AG09309 (cell line): ENCODE measurements at regions not wholly inside any gene's neighbourhood (a gene's known extent, or its start where the extent isn't known, plus 50 kb on each side); places are given as distances from the start of the nearest gene placed in this dataset.

Source experiments
- DNase-seq: peaks from one replicate; pipeline ENCODE4 v3.0.0-alpha.2; 2010; ENCODE audit warnings: low read depth
- H3K4me3 ChIP-seq: 2 replicates; pipeline ENCODE4 v1.5.1; 2011; ENCODE audit warnings: mild to moderate bottlenecking, low read depth, low read length, moderate library complexity; ENCODE audit not compliant: control insufficient read depth
- CTCF ChIP-seq: IDR thresholded peaks from 2 replicates; pipeline ENCODE4 v1.5.1; 2011; ENCODE audit warnings: mild to moderate bottlenecking, low read depth, low read length, inconsistent platforms; ENCODE audit not compliant: insufficient read depth, control insufficient read depth; ENCODE audit errors: missing control alignments

- DNase-seq, result no peak
- no peak for TF ChIP-seq CTCF
- H3K4me3 ChIP-seq, result no peak overlapping the region
Observed at GRCh38 chr12:31855427-31855826, 103.8 kb upstream of the RESF1 start.

GRCh38 chr12:31853977-31854376 lies 105.2 kb upstream of the RESF1 start:
- no peak overlapping the region for H3K4me3 ChIP-seq
- TF ChIP-seq CTCF, result no peak
- DNase-seq, result no peak

GRCh38 chr12:31853520-31853919 lies 105.7 kb upstream of the RESF1 start:
- no peak overlapping the region for H3K4me3 ChIP-seq
- DNase-seq, result no peak
- TF ChIP-seq CTCF, result no peak

GRCh38 chr12:31850268-31850667 lies 108.9 kb upstream of the RESF1 start:
- no peak overlapping the region for H3K4me3 ChIP-seq
- no peak for TF ChIP-seq CTCF
- no peak for DNase-seq

- no peak overlapping the region for H3K4me3 ChIP-seq
Observed at GRCh38 chr12:31849090-31849687, 110.0 kb upstream of the RESF1 start.

GRCh38 chr12:31846405-31846804 lies 112.8 kb upstream of the RESF1 start:
- H3K4me3 ChIP-seq, result no peak overlapping the region
- no peak for DNase-seq
- TF ChIP-seq CTCF, result no peak

More at GRCh38 chr12:31849090-31849687, 110.0 kb upstream of the RESF1 start:
- no peak for DNase-seq
- TF ChIP-seq CTCF, result no peak
